A673 (cell line): ENCODE measurements at regions not wholly inside any gene's neighbourhood (a gene's known extent, or its start where the extent isn't known, plus 50 kb on each side); places are given as distances from the start of the nearest gene placed in this dataset.

Experiments used
- BruUV-seq: library from RNA; stranded (reverse); fragments of 400-500 nt; replicated peaks from 2 replicates; lab custom pipeline; 2021; lab: Mats Ljungman, UMichigan
- CTCF ChIA-PET: fragments of 300-600 bp; sonication (Branson Sonifier 250); formaldehyde crosslinking; loops from one replicate; lab custom pipeline; 2022; ENCODE audit warnings: antibody characterized with exemption; lab: Charles Lee
- POLR2A ChIA-PET: fragments of 300-600 bp; sonication (Branson Sonifier 250); formaldehyde crosslinking; loops from one replicate; lab custom pipeline; 2022; ENCODE audit warnings: antibody characterized with exemption; ENCODE audit not compliant: low non-redundant PET; lab: Charles Lee
- DNase-seq: peaks from one replicate; pipeline ENCODE4 v3.0.0-alpha.2; 2015; ENCODE audit warnings: low spot score
- H3K27ac ChIP-seq: fragments of 200-600 bp; sonication (generic); 2 replicates; pipeline ENCODE4 v1.5.1; 2016; ENCODE audit warnings: mixed run types, low read depth, mild to moderate bottlenecking, mixed read lengths, antibody characterized with exemption, low read length; ENCODE audit not compliant: poor library complexity, severe bottlenecking
- H3K27me3 ChIP-seq: fragments of 200-600 bp; sonication (generic); replicated peaks from 2 replicates; pipeline ENCODE4 v1.6.1; 2017; ENCODE audit warnings: mixed run types, low read depth, mild to moderate bottlenecking, mixed read lengths, antibody characterized with exemption, low read length; ENCODE audit not compliant: insufficient read depth, poor library complexity
- H3K36me3 ChIP-seq: fragments of 200-600 bp; sonication (generic); 2 replicates; pipeline ENCODE4 v1.6.1; 2016; ENCODE audit warnings: mixed run types, mild to moderate bottlenecking, mixed read lengths, antibody characterized with exemption, low read length; ENCODE audit not compliant: insufficient read depth, poor library complexity, severe bottlenecking
- H3K4me1 ChIP-seq: fragments of 200-600 bp; sonication (generic); 2 replicates; pipeline ENCODE4 v1.6.1; 2017; ENCODE audit warnings: mixed run types, mild to moderate bottlenecking, mixed read lengths, antibody characterized with exemption, low read length; ENCODE audit not compliant: insufficient read depth, poor library complexity, severe bottlenecking
- H3K4me3 ChIP-seq: fragments of 200-600 bp; sonication (generic); 2 replicates; pipeline ENCODE4 v1.5.1; 2016; ENCODE audit warnings: low read depth, mixed run types, mild to moderate bottlenecking, mixed read lengths, low read length; ENCODE audit not compliant: poor library complexity, severe bottlenecking
- H3K9me3 ChIP-seq: fragments of 200-600 bp; sonication (generic); 2 replicates; pipeline ENCODE4 v1.6.1; 2016; ENCODE audit warnings: mixed run types, low read depth, mild to moderate bottlenecking, mixed read lengths, antibody characterized with exemption, low read length; ENCODE audit not compliant: poor library complexity, severe bottlenecking
- CTCF ChIP-seq: fragments of 300-800, 200-600 bp; sonication (generic); conservative IDR thresholded peaks from 2 replicates; pipeline ENCODE4 v1.5.1; 2017; ENCODE audit warnings: low read depth, mild to moderate bottlenecking, antibody characterized with exemption, low read length, moderate library complexity, mixed read lengths
- EZH2 ChIP-seq: fragments of 200-600 bp; sonication (generic); IDR thresholded peaks from 2 replicates; pipeline ENCODE4 v1.6.1; 2017; ENCODE audit warnings: borderline replicate concordance, low read depth, mild to moderate bottlenecking, mixed read lengths, antibody characterized with exemption, low read length; ENCODE audit not compliant: poor library complexity, severe bottlenecking
- intact Hi-C: fragments of 100-400 bp; cut with micrococcal nuclease; formaldehyde crosslinking; loops from one replicate; pipeline ENCODE4 v1.10.0; 2022; ENCODE audit not compliant: unreplicated experiment

- POLR2A ChIA-PET, result no interaction called here
- H3K4me3 ChIP-seq, result no peak overlapping the region
- no peak for DNase-seq
- no peaks in the 10 kb centered on the region for H3K4me1 ChIP-seq
- no peak overlapping the region for H3K27ac ChIP-seq
- no TSS peak for BruUV-seq
- no peaks in the 10 kb centered on the region for H3K36me3 ChIP-seq
- CTCF ChIA-PET, result no interaction called here
- no peaks in the 10 kb centered on the region for H3K27me3 ChIP-seq
- H3K9me3 ChIP-seq, result peaks cover 55% of the 10 kb centered on the region
- TF ChIP-seq CTCF (no peak), EZH2 (no peak)
- intact Hi-C loops, result no loop called here
Observed at GRCh38 chr5:2946315-2946714, 194.8 kb upstream of the IRX2 start.

GRCh38 chr5:2936413-2936812, 184.9 kb upstream of the IRX2 start:
- H3K4me3 ChIP-seq, result no peak overlapping the region
- no peaks in the 10 kb centered on the region for H3K4me1 ChIP-seq
- no peak for TF ChIP-seq CTCF
- no peak for TF ChIP-seq EZH2
- intact Hi-C loops, result no loop called here
- DNase-seq, result no peak
- BruUV-seq, result no TSS peak
- no peaks in the 10 kb centered on the region for H3K27me3 ChIP-seq
- H3K27ac ChIP-seq, result no peak overlapping the region
- peaks cover 38% of the 10 kb centered on the region for H3K9me3 ChIP-seq
- H3K36me3 ChIP-seq, result no peaks in the 10 kb centered on the region
- ChIA-PET CTCF (no interaction called here), POLR2A (no interaction called here)

GRCh38 chr5:2929779-2930178, 178.3 kb upstream of the IRX2 start:
- Histone ChIP-seq H3K27me3 (no peaks in the 10 kb centered on the region), H3K9me3 (peaks cover 52% of the 10 kb centered on the region), H3K4me1 (no peaks in the 10 kb centered on the region), H3K4me3 (no peak overlapping the region), H3K36me3 (no peaks in the 10 kb centered on the region), H3K27ac (no peak overlapping the region)
- POLR2A ChIA-PET, result no interaction called here
- BruUV-seq, result no TSS peak
- CTCF ChIA-PET, result no interaction called here
- DNase-seq, result no peak
- intact Hi-C loops, result no loop called here
- TF ChIP-seq EZH2 (no peak), CTCF (no peak)
